SK-N-SH treated with all-trans-retinoic acid at 6 μM for 48 hours (cell line): ENCODE measurements at regions not wholly inside any gene's neighbourhood (a gene's known extent, or its start where the extent isn't known, plus 50 kb on each side); places are given as distances from the start of the nearest gene placed in this dataset.

Experiments used
- ATAC-seq: fragments of 200-7000 bp; cut with Tn5 transposase; 3 replicates; pipeline ENCODE4 v1.9.1; 2020; ENCODE audit warnings: mild to moderate bottlenecking, moderate library complexity
- ARNTL ChIP-seq: fragments of 450-650 bp; formaldehyde crosslinking; IDR thresholded peaks from 2 replicates; pipeline ENCODE4 v1.5.0; 2020; ENCODE audit warnings: low read depth, mild to moderate bottlenecking, moderate library complexity, borderline replicate concordance
- BACH2 ChIP-seq: fragments of 250-450 bp; sonication (Bioruptor Pico); IDR thresholded peaks from 2 replicates; pipeline ENCODE4 v1.9.0; 2021; ENCODE audit warnings: mild to moderate bottlenecking, borderline replicate concordance
- CREB5 ChIP-seq: fragments of 250-450 bp; sonication (Bioruptor Pico); IDR thresholded peaks from 2 replicates; pipeline ENCODE4 v1.5.1; 2020; ENCODE audit warnings: low read depth, mild to moderate bottlenecking, moderate library complexity
- CSDC2 ChIP-seq: fragments of 250-450 bp; sonication (Bioruptor Pico); IDR thresholded peaks from 2 replicates; pipeline ENCODE4 v1.5.0; 2020; ENCODE audit warnings: mild to moderate bottlenecking, moderate library complexity
- CSRNP3 ChIP-seq: fragments of 250-450 bp; sonication (Bioruptor Pico); IDR thresholded peaks from 2 replicates; pipeline ENCODE4 v1.5.1; 2021; ENCODE audit warnings: mild to moderate bottlenecking, moderate library complexity
- ISL1 ChIP-seq: fragments of 250-450 bp; sonication (Bioruptor Pico); IDR thresholded peaks from 2 replicates; pipeline ENCODE4 v2.1.2; 2022; ENCODE audit warnings: mild to moderate bottlenecking, moderate library complexity
- OSR1 ChIP-seq: fragments of 250-450 bp; sonication (Bioruptor Pico); IDR thresholded peaks from 2 replicates; pipeline ENCODE4 v1.8.0; 2022; ENCODE audit warnings: moderate library complexity, mild to moderate bottlenecking, inconsistent platforms
- PATZ1 ChIP-seq: fragments of 250-450 bp; sonication (Bioruptor Pico); IDR thresholded peaks from 2 replicates; pipeline ENCODE4 v1.8.0; 2020; ENCODE audit warnings: mild to moderate bottlenecking, moderate library complexity, borderline replicate concordance
- POU6F1 ChIP-seq: fragments of 250-450 bp; sonication (Bioruptor Pico); IDR thresholded peaks from 2 replicates; pipeline ENCODE4 v1.8.0; 2021; ENCODE audit warnings: low read depth, mild to moderate bottlenecking, moderate library complexity, borderline replicate concordance
- PPARA ChIP-seq: fragments of 250-450 bp; sonication (Bioruptor Pico); IDR thresholded peaks from 2 replicates; pipeline ENCODE4 v1.5.0; 2020; ENCODE audit warnings: mild to moderate bottlenecking, borderline replicate concordance
- RARB ChIP-seq: fragments of 250-450 bp; sonication (Bioruptor Pico); IDR thresholded peaks from 2 replicates; pipeline ENCODE4 v1.8.0; 2021; ENCODE audit warnings: mild to moderate bottlenecking, moderate library complexity
- SNAI2 ChIP-seq: fragments of 250-450 bp; sonication (Bioruptor Pico); IDR thresholded peaks from 2 replicates; pipeline ENCODE4 v1.5.0; 2020; ENCODE audit warnings: mild to moderate bottlenecking, moderate library complexity
- TCF4 ChIP-seq: fragments of 250-450 bp; sonication (Bioruptor Pico); IDR thresholded peaks from 2 replicates; pipeline ENCODE4 v1.8.0; 2021; ENCODE audit warnings: mild to moderate bottlenecking, moderate library complexity, borderline replicate concordance
- TOX ChIP-seq: fragments of 250-450 bp; sonication (Bioruptor Pico); IDR thresholded peaks from 2 replicates; pipeline ENCODE4 v1.8.0; 2021; ENCODE audit warnings: mild to moderate bottlenecking, moderate library complexity, borderline replicate concordance
- TSHZ2 ChIP-seq: fragments of 250-450 bp; sonication (Bioruptor Pico); IDR thresholded peaks from 2 replicates; pipeline ENCODE4 v1.5.0; 2020; ENCODE audit warnings: mild to moderate bottlenecking, moderate library complexity
- ZC3H10 ChIP-seq: fragments of 250-450 bp; sonication (Bioruptor Pico); IDR thresholded peaks from 2 replicates; pipeline ENCODE4 v1.5.1; 2021; ENCODE audit warnings: mild to moderate bottlenecking, moderate library complexity
- ZFP3 ChIP-seq: fragments of 250-450 bp; sonication (Bioruptor Pico); IDR thresholded peaks from 2 replicates; pipeline ENCODE4 v1.5.0; 2020; ENCODE audit warnings: mild to moderate bottlenecking, moderate library complexity
- ZFP30 ChIP-seq: fragments of 450-650 bp; formaldehyde crosslinking; IDR thresholded peaks from 2 replicates; pipeline ENCODE4 v1.5.0; 2022; ENCODE audit warnings: mild to moderate bottlenecking, moderate library complexity
- ZNF565 ChIP-seq: fragments of 450-650 bp; formaldehyde crosslinking; conservative IDR thresholded peaks from 2 replicates; pipeline ENCODE4 v1.5.0; 2020; ENCODE audit warnings: low read depth, mild to moderate bottlenecking, moderate library complexity
- ZNF70 ChIP-seq: fragments of 450-650 bp; formaldehyde crosslinking; IDR thresholded peaks from 2 replicates; pipeline ENCODE4 v1.5.0; 2020; ENCODE audit warnings: mild to moderate bottlenecking, moderate library complexity
- ZNF8 ChIP-seq: fragments of 450-650 bp; formaldehyde crosslinking; IDR thresholded peaks from 2 replicates; pipeline ENCODE4 v1.5.0; 2020; ENCODE audit warnings: mild to moderate bottlenecking, moderate library complexity

GRCh38 chr18:54764786-54765185, 63.5 kb upstream of the RAB27B start:
- TF ChIP-seq ZNF565 (CRISPR knock-in tag), result no peak
- ATAC-seq, result no peak

GRCh38 chr18:54765636-54766375, 62.5 kb upstream of the RAB27B start:
- TF ChIP-seq PPARA (no peak), ZNF70 (no peak), PATZ1 (CRISPR knock-in tag) (no peak), BACH2 (no peak), POU6F1 (no peak), TOX (no peak), ZNF8 (no peak), CSRNP3 (CRISPR knock-in tag) (no peak), OSR1 (CRISPR knock-in tag) (no peak), ZFP3 (CRISPR knock-in tag) (no peak), SNAI2 (CRISPR knock-in tag) (no peak), ZFP30 (CRISPR knock-in tag) (no peak), TCF4 (CRISPR knock-in tag) (no peak), TSHZ2 (CRISPR knock-in tag) (no peak), CSDC2 (no peak), CREB5 (no peak), ZC3H10 (CRISPR knock-in tag) (no peak), ISL1 (no peak), ZNF565 (CRISPR knock-in tag) (no peak), RARB (CRISPR knock-in tag) (no peak)
- TF ChIP-seq, all 23 proteins: peak for 0
- ATAC-seq, result no peak

- TF ChIP-seq ZNF8 (no peak), ZFP3 (CRISPR knock-in tag) (no peak), ZNF70 (no peak), ARNTL (CRISPR knock-in tag) (no peak), TOX (no peak), PATZ1 (CRISPR knock-in tag) (no peak), TSHZ2 (CRISPR knock-in tag) (no peak)
- ATAC-seq, result no peak
These were observed 61.6 kb upstream of the RAB27B start for GRCh38 chr18:54766634-54767033.
